IMR-90 (cell line): ENCODE measurements at regions not wholly inside any gene's neighbourhood (a gene's known extent, or its start where the extent isn't known, plus 50 kb on each side); places are given as distances from the start of the nearest gene placed in this dataset.

Source experiments
- ATAC-seq: fragments of 200-7000 bp; cut with Tn5 transposase; 2 replicates; pipeline ENCODE4 v1.9.1; 2020; ENCODE audit warnings: low read depth, mild to moderate bottlenecking, moderate library complexity
- BruUV-seq: library from RNA; stranded (reverse); fragments of 400-500 nt; replicated peaks from 2 replicates; lab custom pipeline; 2021; lab: Mats Ljungman, UMichigan
- CTCF ChIA-PET: fragments of 300-600 bp; formaldehyde crosslinking; extraction: SDS; loops from one replicate; lab custom pipeline; 2021; ENCODE audit warnings: antibody characterized with exemption; lab: Yijun Ruan, JAX
- POLR2A ChIA-PET: fragments of 300-600 bp; sonication (Branson Sonifier 250); formaldehyde crosslinking; loops from one replicate; lab custom pipeline; 2022; ENCODE audit warnings: antibody characterized with exemption; ENCODE audit not compliant: unreplicated experiment; lab: Charles Lee
- DNase-seq: peaks from one replicate; pipeline ENCODE4 v3.0.0; 2013
- H2AFZ ChIP-seq: replicated peaks from 2 replicates; pipeline ENCODE3; 2013; ENCODE audit warnings: low read length, mild to moderate bottlenecking; ENCODE audit not compliant: poor library complexity
- H2AK5ac ChIP-seq: 2 replicates; pipeline ENCODE4 v1.6.1; 2013; ENCODE audit warnings: low read depth, low read length, inconsistent platforms
- H2AK9ac ChIP-seq: replicated peaks from 2 replicates; pipeline ENCODE3; 2013; ENCODE audit warnings: mild to moderate bottlenecking, low read depth, low read length, moderate library complexity; ENCODE audit not compliant: poor library complexity
- H2BK120ac ChIP-seq: 2 replicates; pipeline ENCODE4 v1.6.1; 2013; ENCODE audit warnings: low read depth, low read length, inconsistent platforms
- H2BK15ac ChIP-seq: 3 replicates; pipeline ENCODE4 v1.6.1; 2013; ENCODE audit warnings: low read depth, low read length, inconsistent platforms
- H2BK20ac ChIP-seq: 2 replicates; pipeline ENCODE4 v1.6.1; 2013; ENCODE audit warnings: low read depth, mild to moderate bottlenecking, inconsistent platforms, low read length, moderate library complexity
- H2BK5ac ChIP-seq: 2 replicates; pipeline ENCODE4 v1.6.1; 2013; ENCODE audit warnings: mild to moderate bottlenecking, low read depth, low read length, inconsistent platforms; ENCODE audit not compliant: poor library complexity, severe bottlenecking
- H3K14ac ChIP-seq: replicated peaks from 2 replicates; pipeline ENCODE4 v1.6.1; 2013; ENCODE audit warnings: low read depth, low read length, inconsistent platforms
- H3K18ac ChIP-seq: 2 replicates; pipeline ENCODE4 v1.6.1; 2013; ENCODE audit warnings: low read depth, low read length, control low read depth
- H3K23ac ChIP-seq: 2 replicates; pipeline ENCODE4 v1.6.1; 2013; ENCODE audit warnings: low read depth, low read length, inconsistent platforms
- H3K27ac ChIP-seq: 2 replicates; pipeline ENCODE4 v1.5.1; 2013; ENCODE audit warnings: mild to moderate bottlenecking, control low read depth, low read length; ENCODE audit not compliant: insufficient read depth
- H3K27me3 ChIP-seq: 2 replicates; pipeline ENCODE4 v1.6.1; 2013; ENCODE audit warnings: low read length; ENCODE audit not compliant: control insufficient read depth, insufficient read depth
- H3K36me3 ChIP-seq: 2 replicates; pipeline ENCODE4 v1.6.1; 2013; ENCODE audit warnings: low read length, mixed read lengths; ENCODE audit not compliant: control insufficient read depth, insufficient read depth
- H3K4ac ChIP-seq: 2 replicates; pipeline ENCODE4 v1.6.1; 2013; ENCODE audit warnings: low read depth, low read length, inconsistent platforms
- H3K4me1 ChIP-seq: 2 replicates; pipeline ENCODE4 v1.6.1; 2013; ENCODE audit warnings: low read length, mixed read lengths; ENCODE audit not compliant: control insufficient read depth, insufficient read depth
- H3K4me2 ChIP-seq: 2 replicates; pipeline ENCODE4 v1.6.1; 2013; ENCODE audit warnings: low read depth, mild to moderate bottlenecking, control low read depth, low read length, moderate library complexity
- H3K4me3 ChIP-seq: 2 replicates; pipeline ENCODE4 v1.5.1; 2013; ENCODE audit warnings: low read depth, mild to moderate bottlenecking, control low read depth, low read length, moderate library complexity; ENCODE audit not compliant: insufficient read depth
- H3K56ac ChIP-seq: 2 replicates; pipeline ENCODE4 v1.6.1; 2013; ENCODE audit warnings: low read length, inconsistent platforms; ENCODE audit not compliant: insufficient read depth; ENCODE audit errors: extremely low read depth
- H3K79me1 ChIP-seq, 2 experiments: 2 replicates each; pipeline ENCODE4 v1.6.1; 2013; ENCODE audit warnings: low read length in 2 of 2, inconsistent platforms in 1 of 2, low read depth in 1 of 2
- H3K9ac ChIP-seq: 2 replicates; pipeline ENCODE4 v1.6.1; 2013; ENCODE audit warnings: low read depth, low read length, control low read depth
- H3K9me1 ChIP-seq: 2 replicates; pipeline ENCODE4 v1.6.1; 2013; ENCODE audit warnings: low read length, inconsistent platforms; ENCODE audit not compliant: insufficient read depth
- H3K9me3 ChIP-seq: 2 replicates; pipeline ENCODE4 v1.6.1; 2013; ENCODE audit warnings: low read length; ENCODE audit not compliant: control insufficient read depth, insufficient read depth
- H4K20me1 ChIP-seq: 2 replicates; pipeline ENCODE4 v1.6.1; 2013; ENCODE audit warnings: low read length, inconsistent platforms; ENCODE audit not compliant: insufficient read depth
- H4K5ac ChIP-seq: 2 replicates; pipeline ENCODE4 v1.6.1; 2013; ENCODE audit warnings: mild to moderate bottlenecking, low read depth, low read length, control low read depth
- H4K8ac ChIP-seq, 2 experiments: 2 replicates each; pipeline ENCODE4 v1.6.1; 2013; ENCODE audit warnings: low read depth in 2 of 2, low read length in 2 of 2, control low read depth in 1 of 2, inconsistent platforms in 1 of 2
- H4K91ac ChIP-seq: 2 replicates; pipeline ENCODE4 v1.6.1; 2013; ENCODE audit warnings: low read depth, low read length, inconsistent platforms; ENCODE audit not compliant: insufficient read depth
- MAFK ChIP-seq: IDR thresholded peaks from 2 replicates; pipeline ENCODE4 v1.6.1; 2012; ENCODE audit warnings: low read depth, low read length, improper control_type of control experiment
- NFE2L2 ChIP-seq: fragments of 150-350 bp; IDR thresholded peaks from 2 replicates; pipeline ENCODE4 v1.6.1; 2016; ENCODE audit warnings: low read depth, mild to moderate bottlenecking, low read length
- WGBS, 2 experiments: methylation state at CpG; one replicate each; pipeline versions ENCODE4 v1.1.5 to v1.1.7; 2013; ENCODE audit warnings: missing lambda C conversion rate in 2 of 2; ENCODE audit not compliant: insufficient read length in 1 of 2; ENCODE audit errors: extremely low coverage in 2 of 2; 5-methylcytosine and 5-hydroxymethylcytosine counted together
- dilution Hi-C: fragments of 300-500 bp; cut with HindIII; formaldehyde crosslinking; loops from one replicate; pipeline ENCODE4 v1.14.3; 2018; ENCODE audit warnings: low sequenced_read_pairs; ENCODE audit not compliant: unreplicated experiment
- in situ Hi-C: fragments of 300-500 bp; cut with MboI; formaldehyde crosslinking; loops from 3 replicates; pipeline ENCODE4 v1.14.3; 2019; ENCODE audit warnings: low sequenced_read_pairs, inconsistent platforms, mixed read lengths
- intact Hi-C: fragments of 100-400 bp; cut with micrococcal nuclease; formaldehyde crosslinking; loops from 2 replicates; pipeline ENCODE4 v1.10.0; 2022

DNA sequence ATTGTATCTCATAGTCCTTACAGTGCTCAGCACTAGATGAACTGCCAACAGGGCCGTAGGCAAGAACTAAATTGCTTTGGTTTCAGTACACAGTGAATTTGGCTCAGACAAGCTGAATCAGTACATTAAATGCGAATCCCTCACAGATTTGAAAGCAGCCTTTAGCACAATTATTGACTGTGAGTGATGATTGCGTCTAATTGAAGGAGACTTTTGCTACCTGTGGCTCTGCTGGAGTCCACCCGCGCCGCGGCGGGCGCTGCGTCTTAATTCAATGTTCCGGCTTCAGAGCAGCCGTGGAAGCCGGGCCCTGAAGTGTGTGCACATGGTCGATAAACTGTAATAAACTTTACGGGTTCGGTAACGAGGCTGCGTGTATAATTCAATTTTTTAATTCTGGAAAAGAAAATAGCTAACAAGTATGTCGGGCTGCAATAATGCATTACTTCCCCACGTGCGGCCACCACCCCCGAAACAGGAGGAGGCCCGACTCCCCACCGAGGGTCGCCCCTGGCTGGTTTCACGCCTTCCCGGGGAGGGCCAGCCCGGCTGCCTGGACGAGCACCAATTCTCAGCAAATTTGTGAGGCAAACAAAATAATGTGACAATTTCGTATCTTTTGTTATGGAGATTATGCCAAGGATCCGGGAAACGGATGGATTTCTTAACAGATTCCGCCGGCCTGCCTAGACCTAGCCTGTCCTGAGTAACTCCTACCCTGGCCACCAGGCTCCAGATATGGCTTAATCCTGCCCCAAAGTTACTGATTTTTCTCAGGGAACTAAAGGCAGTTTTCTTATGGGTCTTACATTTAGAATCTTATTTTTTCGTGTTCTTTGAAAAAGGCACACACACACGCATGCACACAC is 269.4 kb upstream of the IRX1 start:
- Histone ChIP-seq H2AFZ (no peak overlapping the region), H4K20me1 (no peaks in the 10 kb centered on the region; the same call in 1 of the 2 replicates), H2BK5ac (no peak overlapping the region), H2BK120ac (no peak overlapping the region), H3K23ac (no peak overlapping the region), H3K36me3 (no peaks in the 10 kb centered on the region), H4K8ac (no peak overlapping the region), H3K27me3 (no peaks in the 10 kb centered on the region), H4K5ac (no peak overlapping the region), H3K4me3 (no peak overlapping the region), H3K4me2 (no peak overlapping the region), H3K79me1 (no peaks in the 10 kb centered on the region), H3K14ac (no peak overlapping the region), H2BK20ac (no peak overlapping the region), H4K91ac (no peak overlapping the region), H3K9me3 (peaks cover 42% of the 10 kb centered on the region), H2BK15ac (no peak overlapping the region), H2AK5ac (no peak overlapping the region), H3K9ac (no peak overlapping the region), H3K4me1 (no peaks in the 10 kb centered on the region), H3K18ac (no peak overlapping the region), H3K9me1 (no peaks in the 10 kb centered on the region), H2AK9ac (no peak overlapping the region), H3K4ac (no peak overlapping the region), H3K56ac (no peak overlapping the region), H3K27ac (no peak overlapping the region)
- 75% methylated on average over 14 of the region's 36 CpGs; no CpG with 5 or more reads in 1 of the 2 experiments for WGBS, 2 experiments
- intact Hi-C loops: no loop called here
- dilution Hi-C loops: no loop called here
- in situ Hi-C loops: no loop called here
- ChIA-PET CTCF (no interaction called here), POLR2A (no interaction called here)
- DNase-seq (no peak), ATAC-seq (no peak)
- BruUV-seq: no TSS peak
- TF ChIP-seq MAFK (no peak), NFE2L2 (no peak)
